ENCODE measurements at regions not wholly inside any gene's neighbourhood (a gene's known extent, or its start where the extent isn't known, plus 50 kb on each side); places are given as distances from the start of the nearest gene placed in this dataset.

GRCh38 chr12:42648061-42648460 lies 58.5 kb upstream of the PRICKLE1 start:
- TF ChIP-seq POLR2AphosphoS5 (IDR thresholded peaks at IDR 0.05; ENCODE audit: low read depth), result no peak
- TF ChIP-seq GABPA (IDR thresholded peaks at IDR 0.05; ENCODE audit: low read depth), result no peak
- TF ChIP-seq, protein P1, sequence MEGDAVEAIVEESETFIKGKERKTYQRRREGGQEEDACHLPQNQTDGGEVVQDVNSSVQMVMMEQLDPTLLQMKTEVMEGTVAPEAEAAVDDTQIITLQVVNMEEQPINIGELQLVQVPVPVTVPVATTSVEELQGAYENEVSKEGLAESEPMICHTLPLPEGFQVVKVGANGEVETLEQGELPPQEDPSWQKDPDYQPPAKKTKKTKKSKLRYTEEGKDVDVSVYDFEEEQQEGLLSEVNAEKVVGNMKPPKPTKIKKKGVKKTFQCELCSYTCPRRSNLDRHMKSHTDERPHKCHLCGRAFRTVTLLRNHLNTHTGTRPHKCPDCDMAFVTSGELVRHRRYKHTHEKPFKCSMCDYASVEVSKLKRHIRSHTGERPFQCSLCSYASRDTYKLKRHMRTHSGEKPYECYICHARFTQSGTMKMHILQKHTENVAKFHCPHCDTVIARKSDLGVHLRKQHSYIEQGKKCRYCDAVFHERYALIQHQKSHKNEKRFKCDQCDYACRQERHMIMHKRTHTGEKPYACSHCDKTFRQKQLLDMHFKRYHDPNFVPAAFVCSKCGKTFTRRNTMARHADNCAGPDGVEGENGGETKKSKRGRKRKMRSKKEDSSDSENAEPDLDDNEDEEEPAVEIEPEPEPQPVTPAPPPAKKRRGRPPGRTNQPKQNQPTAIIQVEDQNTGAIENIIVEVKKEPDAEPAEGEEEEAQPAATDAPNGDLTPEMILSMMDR (IDR thresholded peaks at IDR 0.05; ENCODE audit: insufficient read depth, low read length), result no peak
- no peak for TF ChIP-seq SPI1 (IDR thresholded peaks at IDR 0.05; ENCODE audit: borderline replicate concordance, low read depth)
- TF ChIP-seq, protein P2, sequence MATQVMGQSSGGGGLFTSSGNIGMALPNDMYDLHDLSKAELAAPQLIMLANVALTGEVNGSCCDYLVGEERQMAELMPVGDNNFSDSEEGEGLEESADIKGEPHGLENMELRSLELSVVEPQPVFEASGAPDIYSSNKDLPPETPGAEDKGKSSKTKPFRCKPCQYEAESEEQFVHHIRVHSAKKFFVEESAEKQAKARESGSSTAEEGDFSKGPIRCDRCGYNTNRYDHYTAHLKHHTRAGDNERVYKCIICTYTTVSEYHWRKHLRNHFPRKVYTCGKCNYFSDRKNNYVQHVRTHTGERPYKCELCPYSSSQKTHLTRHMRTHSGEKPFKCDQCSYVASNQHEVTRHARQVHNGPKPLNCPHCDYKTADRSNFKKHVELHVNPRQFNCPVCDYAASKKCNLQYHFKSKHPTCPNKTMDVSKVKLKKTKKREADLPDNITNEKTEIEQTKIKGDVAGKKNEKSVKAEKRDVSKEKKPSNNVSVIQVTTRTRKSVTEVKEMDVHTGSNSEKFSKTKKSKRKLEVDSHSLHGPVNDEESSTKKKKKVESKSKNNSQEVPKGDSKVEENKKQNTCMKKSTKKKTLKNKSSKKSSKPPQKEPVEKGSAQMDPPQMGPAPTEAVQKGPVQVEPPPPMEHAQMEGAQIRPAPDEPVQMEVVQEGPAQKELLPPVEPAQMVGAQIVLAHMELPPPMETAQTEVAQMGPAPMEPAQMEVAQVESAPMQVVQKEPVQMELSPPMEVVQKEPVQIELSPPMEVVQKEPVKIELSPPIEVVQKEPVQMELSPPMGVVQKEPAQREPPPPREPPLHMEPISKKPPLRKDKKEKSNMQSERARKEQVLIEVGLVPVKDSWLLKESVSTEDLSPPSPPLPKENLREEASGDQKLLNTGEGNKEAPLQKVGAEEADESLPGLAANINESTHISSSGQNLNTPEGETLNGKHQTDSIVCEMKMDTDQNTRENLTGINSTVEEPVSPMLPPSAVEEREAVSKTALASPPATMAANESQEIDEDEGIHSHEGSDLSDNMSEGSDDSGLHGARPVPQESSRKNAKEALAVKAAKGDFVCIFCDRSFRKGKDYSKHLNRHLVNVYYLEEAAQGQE (IDR thresholded peaks at IDR 0.05; ENCODE audit: insufficient replicate concordance, low read depth), result no peak
- Histone ChIP-seq H3K27ac (replicated peaks) (no peak overlapping the region), H3K27me3 (ENCODE audit: insufficient read depth, poor library complexity, severe bottlenecking) (no peaks in the 10 kb centered on the region), H3K4me3 (replicated peaks; ENCODE audit: insufficient read depth, low read length) (no peak overlapping the region)
- no peak for DNase-seq (ENCODE audit: low read depth in 1 of 2, low spot score in 1 of 2)

GRCh38 chr12:42643881-42644579 lies 54.5 kb upstream of the PRICKLE1 start:
- Histone ChIP-seq H3K27me3 (ENCODE audit: insufficient read depth, poor library complexity, severe bottlenecking) (peaks cover 3% of the 10 kb centered on the region), H3K4me3 (replicated peaks; ENCODE audit: insufficient read depth, low read length) (no peak overlapping the region), H3K27ac (replicated peaks) (no peak overlapping the region)
- TF ChIP-seq POLR2AphosphoS5 (IDR thresholded peaks at IDR 0.05; ENCODE audit: low read depth) (no peak), GABPA (IDR thresholded peaks at IDR 0.05; ENCODE audit: low read depth) (no peak), SPI1 (IDR thresholded peaks at IDR 0.05; ENCODE audit: borderline replicate concordance, low read depth) (no peak)
- TF ChIP-seq, protein P1 (IDR thresholded peaks at IDR 0.05; ENCODE audit: insufficient read depth, low read length), result no peak
- TF ChIP-seq, protein P2 (IDR thresholded peaks at IDR 0.05; ENCODE audit: insufficient replicate concordance, low read depth), result no peak
- no peak for DNase-seq (ENCODE audit: low read depth in 1 of 2, low spot score in 1 of 2)

DNA sequence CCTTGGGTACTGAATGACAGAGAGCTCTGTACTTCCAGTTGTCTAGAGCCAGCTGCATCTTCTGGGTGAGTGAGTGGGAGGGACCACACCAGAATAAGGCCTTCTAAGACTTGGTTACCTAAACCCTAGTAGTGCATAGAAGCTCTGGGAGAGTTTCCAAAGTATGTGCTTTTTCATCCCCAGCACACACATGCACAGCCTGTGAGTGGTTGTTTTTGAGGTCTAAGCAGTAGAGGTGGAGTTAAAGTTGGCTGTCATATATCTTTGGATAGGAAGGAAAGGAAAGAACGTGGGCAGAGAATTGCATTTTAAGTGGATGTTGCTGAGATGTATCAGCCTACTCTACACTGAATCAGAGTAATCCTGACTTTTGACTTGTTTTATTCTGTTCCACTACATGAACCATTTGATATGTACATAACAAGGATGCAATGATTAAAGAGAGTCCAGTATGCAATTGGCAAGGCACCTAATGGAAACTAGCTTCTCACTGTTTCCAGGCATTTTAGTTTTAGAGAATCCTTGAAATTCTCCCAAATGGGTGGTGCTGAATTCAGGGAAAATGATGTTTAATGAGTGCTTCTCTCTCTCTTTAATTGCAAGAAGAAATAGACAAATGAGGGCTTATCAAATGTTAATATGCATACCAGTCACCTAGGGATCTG lies 51.8 kb upstream of the PRICKLE1 start:
- no peak overlapping the region for H3K27ac ChIP-seq (replicated peaks)
- H3K4me3 ChIP-seq (replicated peaks; ENCODE audit: insufficient read depth, low read length), result no peak overlapping the region
- DNase-seq (ENCODE audit: low read depth in 1 of 2, low spot score in 1 of 2), result no peak
- no peak for TF ChIP-seq GABPA (IDR thresholded peaks at IDR 0.05; ENCODE audit: low read depth)
- H3K27me3 ChIP-seq (ENCODE audit: insufficient read depth, poor library complexity, severe bottlenecking), result peaks cover 3% of the 10 kb centered on the region

DNA sequence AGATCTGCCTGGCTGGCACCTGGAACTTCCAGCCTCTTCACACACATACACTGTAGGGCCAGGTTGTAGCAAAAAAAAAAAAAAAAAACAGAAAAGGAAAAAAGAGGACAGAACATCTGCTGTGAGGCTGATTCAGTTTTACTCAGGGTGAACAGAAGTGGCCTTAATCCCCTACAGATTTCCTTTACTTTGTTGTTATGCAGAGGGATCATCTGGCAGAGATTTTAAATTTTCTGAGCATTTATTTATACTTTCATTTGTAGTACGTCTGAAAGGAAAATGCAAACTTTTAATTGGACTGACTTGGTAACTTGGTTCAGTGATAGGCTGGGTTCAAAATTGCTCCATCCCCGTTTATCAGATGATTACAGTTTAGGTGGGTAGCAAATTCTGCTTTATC lies 50.8 kb upstream of the PRICKLE1 start:
- H3K4me3 ChIP-seq (replicated peaks; ENCODE audit: insufficient read depth, low read length), result no peak overlapping the region
- H3K27me3 ChIP-seq (ENCODE audit: insufficient read depth, poor library complexity, severe bottlenecking), result peaks cover 3% of the 10 kb centered on the region
- no peak overlapping the region for H3K27ac ChIP-seq (replicated peaks)
- no peak for TF ChIP-seq SPI1 (IDR thresholded peaks at IDR 0.05; ENCODE audit: borderline replicate concordance, low read depth)
- TF ChIP-seq POLR2AphosphoS5 (IDR thresholded peaks at IDR 0.05; ENCODE audit: low read depth), result no peak
- TF ChIP-seq, protein P2 (IDR thresholded peaks at IDR 0.05; ENCODE audit: insufficient replicate concordance, low read depth), result no peak
- TF ChIP-seq, protein P1 (IDR thresholded peaks at IDR 0.05; ENCODE audit: insufficient read depth, low read length), result no peak
- TF ChIP-seq GABPA (IDR thresholded peaks at IDR 0.05; ENCODE audit: low read depth), result no peak
- no peak for DNase-seq (ENCODE audit: low read depth in 1 of 2, low spot score in 1 of 2)

All from HL-60 (cell line).